HG02885 (cell line): ENCODE measurements at regions not wholly inside any gene's neighbourhood (a gene's known extent, or its start where the extent isn't known, plus 50 kb on each side); places are given as distances from the start of the nearest gene placed in this dataset.
"Not testable (repeated sequence)": the region's sequence is repeated elsewhere in the genome, so short reads cannot be mapped to it uniquely, and the experiment has no call there.

Experiments
- ATAC-seq: cut with Tn5 transposase; IDR thresholded peaks from one replicate; pipeline ENCODE4 v1.9.1; 2021; ENCODE audit warnings: mild to moderate bottlenecking; ENCODE audit not compliant: unreplicated experiment, poor library complexity

DNA sequence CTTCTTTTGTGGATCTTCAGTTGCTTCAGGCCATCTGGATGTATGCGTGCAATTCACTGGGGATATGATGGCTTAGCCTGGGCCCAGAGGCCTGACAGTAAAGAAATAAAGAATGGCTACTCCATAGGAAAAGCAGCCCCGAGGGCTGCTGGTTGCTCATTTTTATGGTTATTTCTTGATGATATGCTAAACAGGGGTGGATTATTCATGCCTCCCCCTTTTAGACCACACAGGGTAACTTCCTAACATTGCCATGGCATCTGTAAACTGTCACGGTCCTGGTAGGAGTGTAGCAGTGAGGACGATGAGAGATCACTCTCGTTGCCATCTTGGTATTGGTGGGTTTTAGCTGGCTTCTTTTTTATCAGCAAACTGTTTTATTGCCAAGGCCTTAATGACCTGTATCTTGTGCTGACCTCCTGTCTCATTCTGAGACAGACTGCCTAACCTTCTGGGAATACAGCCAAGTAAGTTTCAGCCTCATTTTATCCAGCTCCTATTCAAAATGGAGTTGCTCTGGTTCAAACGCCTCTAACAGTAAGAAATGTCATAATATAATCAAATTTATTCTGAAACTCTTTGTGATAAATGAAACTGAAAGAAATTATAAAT lies 60.5 kb downstream of the DSEL start:
- no peak for ATAC-seq

DNA sequence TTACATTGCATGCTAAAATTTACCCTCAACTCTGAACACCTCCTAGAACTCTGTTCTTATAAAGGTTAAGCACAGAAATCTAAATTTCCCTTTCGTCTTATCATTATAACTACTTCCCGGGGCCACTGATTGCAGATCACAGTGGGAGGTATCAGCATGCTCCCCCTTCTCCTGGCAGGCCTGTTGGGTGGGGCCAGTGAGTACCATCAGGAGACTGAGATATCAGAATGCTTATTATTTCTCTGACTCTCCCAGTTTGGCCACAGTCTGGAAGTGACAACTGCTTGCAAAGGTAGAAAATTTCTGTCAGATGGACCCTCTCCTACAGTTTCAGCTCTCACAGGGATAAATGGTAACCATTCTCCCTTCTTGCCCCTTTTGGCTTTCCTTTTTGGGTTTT lies 62.6 kb downstream of the DSEL start:
- no peak for ATAC-seq

DNA sequence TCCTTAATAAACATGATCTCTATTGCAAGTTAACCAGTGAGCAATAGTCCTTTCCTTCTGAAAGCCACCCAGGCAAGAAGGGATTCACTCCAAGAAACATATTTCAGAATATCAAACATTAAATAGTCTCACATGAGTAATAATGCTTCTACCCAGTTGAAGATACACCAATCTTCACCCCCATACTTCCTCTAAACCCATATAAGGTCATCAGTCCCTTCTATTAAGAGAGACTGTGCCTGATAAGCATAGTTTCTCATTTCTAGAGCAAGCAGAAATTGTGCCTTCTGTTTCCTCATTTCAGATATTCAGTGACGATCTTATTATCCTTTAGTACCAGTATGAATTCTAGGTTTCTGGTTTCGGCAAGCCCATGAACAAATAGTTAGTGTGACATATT lies 64.6 kb downstream of the DSEL start:
- no peak for ATAC-seq

- not testable (repeated sequence) for ATAC-seq
Observed at GRCh38 chr18:67451101-67451500, 65.4 kb downstream of the DSEL start.

DNA sequence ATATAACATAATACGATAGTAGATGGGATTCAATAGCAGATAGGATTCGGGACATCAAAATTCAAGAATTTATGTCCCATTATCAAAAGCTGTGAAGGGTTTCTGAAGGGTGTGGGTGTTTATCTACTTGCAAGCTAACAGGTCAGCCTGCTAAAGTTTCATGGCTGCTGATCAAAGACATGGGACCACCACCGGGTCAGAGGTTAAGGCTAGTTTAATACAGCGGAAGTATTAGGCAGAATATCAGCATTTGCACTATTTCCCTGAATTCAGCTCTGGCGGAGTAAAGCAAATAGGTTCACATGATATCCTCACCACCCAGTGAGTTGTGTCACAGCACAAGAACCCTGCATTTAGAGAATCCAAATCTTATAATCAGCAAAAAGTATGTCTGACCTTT lies 82.5 kb downstream of the DSEL start:
- no peak for ATAC-seq

DNA sequence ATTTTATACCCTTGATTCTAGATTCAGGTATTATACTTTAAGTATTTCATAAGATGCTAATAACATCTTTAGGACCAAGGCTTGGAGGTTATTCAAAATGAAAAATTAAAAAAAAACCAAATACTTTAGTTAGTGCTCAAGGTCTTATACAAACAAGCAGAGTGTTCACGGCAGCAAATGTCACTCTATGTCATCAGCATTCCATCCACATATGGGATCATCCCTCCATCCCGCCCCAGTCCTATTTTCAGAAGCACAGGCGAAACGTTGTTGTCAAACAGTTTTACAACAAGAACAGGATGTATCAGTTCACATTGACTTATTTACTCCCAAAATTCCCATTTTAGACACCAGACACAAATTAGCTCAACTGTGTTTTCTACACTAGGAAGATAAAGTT lies 83.7 kb downstream of the DSEL start:
- no peak for ATAC-seq

- no peak for ATAC-seq
Observed at GRCh38 chr18:67428805-67429204, 87.7 kb downstream of the DSEL start.

- no peak for ATAC-seq
Observed at GRCh38 chr18:67428158-67428557, 88.4 kb downstream of the DSEL start.

DNA sequence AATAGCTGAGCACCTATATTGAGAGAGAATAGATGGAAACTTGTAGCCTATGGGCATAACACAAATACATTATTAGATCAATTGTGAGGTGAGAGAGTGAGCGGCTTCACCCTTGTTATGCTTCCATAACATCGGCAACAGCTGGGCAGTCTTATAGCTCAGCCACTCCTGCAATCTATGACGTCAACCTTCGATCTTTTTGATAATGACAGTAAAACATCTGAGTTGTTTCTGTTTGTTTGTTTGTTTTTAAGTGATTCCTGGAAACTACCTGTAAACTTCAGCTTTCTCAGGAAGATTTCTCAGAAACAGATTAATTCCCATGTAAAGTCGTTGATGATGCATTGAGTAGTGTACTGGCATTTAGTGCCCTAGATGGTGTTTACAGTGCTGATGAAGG lies 90.0 kb downstream of the DSEL start:
- ATAC-seq: no peak

DNA sequence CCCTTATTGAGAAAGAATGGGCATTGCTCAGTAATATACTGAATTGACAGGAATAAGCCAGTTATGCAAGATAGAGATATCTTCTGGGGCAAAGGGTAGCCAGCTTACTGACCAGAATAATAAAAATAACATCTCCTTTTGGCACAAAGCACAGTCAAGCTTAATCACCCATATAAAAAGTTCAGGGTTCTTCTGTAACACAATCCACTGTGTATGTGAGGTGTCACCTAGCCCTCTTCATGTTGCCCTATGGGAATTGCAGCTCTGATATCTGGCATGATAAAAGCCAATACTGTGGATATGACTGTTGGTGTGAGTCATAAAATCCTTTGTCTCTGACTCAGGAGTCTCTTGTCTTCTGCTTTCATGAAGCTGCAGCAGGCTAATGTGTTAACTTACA lies 90.8 kb downstream of the DSEL start:
- ATAC-seq: no peak

DNA sequence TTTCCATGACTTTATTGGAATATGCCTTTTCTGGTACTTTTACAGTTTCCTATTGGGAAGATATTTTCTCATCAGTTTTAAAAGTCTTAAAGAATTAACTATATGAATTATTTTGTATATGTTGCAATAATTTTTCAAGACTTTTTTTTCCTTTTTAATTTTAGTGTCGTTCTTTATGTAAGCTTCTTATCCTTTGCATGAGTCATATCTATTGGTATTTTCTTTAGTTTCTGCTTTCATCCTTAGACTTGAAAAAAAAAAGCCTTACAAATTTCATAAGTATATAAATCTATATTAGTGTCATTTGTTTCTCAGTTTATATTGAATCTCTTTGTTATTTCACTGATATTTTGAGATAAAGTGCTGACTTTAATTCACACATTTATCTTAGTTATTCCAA lies 94.9 kb downstream of the DSEL start:
- no peak for ATAC-seq

DNA sequence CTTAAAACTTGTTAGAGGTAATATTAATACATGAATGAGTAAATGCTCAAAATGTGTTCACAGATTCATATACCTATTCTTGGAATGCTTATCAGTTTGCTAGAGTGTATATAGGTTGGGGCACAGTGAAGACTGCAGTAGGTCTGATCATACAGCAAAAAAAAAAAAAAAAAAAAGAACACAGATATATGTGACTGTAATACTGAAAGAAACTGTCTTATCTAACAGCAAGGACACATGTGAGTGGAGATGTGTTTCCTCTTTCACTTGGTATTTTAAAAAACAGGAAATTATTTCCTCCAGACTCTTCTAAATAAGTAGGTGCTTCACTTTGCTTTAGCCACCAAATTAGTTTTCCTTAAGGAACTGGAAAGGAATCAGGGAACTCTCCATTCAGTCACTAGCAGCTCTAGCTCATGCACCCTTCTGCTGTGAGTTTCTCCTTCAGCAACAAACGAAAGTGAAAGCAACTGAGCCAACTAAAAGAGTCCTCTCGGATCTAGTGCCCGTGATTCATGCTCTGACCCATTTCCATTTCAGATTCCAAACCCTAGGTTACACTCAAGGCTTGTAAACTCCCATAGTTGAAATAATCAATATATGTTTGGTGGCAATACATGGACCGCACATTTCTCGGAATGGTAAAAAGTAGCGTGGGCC lies 98.5 kb downstream of the DSEL start:
- no peak for ATAC-seq

DNA sequence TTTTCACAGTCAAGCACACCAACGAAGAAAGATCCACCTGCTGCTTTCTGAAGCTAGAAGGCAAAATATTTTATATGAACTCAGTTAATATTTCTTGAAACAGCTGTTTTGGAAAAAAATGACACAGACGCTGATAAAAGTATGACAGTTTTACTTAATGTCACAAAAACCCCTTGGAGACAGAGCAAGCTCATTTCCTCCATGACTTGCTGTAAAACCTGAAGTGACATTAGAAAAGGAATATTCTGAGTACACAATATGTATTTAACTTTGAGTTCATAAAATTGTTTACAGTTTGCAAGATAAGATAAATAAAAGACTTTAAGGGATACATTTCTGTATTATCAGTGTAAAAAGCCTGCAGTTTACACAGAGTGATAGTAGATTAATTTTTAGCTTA lies 105.4 kb downstream of the DSEL start:
- no peak for ATAC-seq

GRCh38 chr18:67410075-67411070 lies 106.1 kb downstream of the DSEL start:
- no peak for ATAC-seq

DNA sequence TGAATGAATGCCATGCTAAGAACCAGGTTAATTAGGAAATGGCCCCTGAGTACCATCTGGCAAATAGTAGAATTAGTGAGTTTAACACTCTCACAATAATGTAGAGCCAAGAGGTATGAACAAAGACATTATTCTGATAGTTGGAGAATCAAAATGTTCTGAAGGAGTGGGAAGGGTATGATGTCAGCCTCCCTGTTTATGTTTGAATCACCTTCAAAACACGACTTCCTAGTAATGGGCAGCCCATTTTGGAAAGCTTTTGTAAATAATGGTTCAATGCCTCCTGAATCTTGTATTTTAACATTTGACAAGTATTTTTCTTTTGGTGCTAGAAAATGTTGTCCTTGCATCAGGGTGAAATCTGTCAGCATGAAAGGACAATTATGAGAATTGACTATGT lies 108.3 kb downstream of the DSEL start:
- no peak for ATAC-seq

DNA sequence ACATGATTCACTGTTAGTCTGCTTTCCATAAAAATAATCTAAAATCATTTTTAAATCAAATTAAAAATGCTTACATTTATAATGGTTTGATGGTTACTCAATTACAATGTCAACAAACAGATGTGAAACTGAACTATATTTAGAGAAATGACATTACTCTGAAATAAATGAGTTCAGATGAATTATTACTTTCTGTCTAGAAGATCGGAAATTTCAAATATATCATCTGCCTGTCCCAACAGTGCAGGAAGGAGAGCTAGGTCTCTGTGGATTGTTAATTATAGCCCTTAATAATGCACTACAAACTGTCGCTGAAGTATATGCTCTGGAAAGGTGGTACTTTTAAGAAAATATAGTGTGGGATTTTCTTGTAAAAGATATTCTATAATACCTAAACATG lies 109.8 kb downstream of the DSEL start:
- no peak for ATAC-seq

- ATAC-seq: no peak
Observed at GRCh38 chr18:67402543-67402942, 114.0 kb downstream of the DSEL start.

- no peak for ATAC-seq
Observed at GRCh38 chr18:67400502-67401117, 115.9 kb downstream of the DSEL start.

- ATAC-seq: no peak
Observed at GRCh38 chr18:67386032-67386431, 130.5 kb downstream of the DSEL start.

DNA sequence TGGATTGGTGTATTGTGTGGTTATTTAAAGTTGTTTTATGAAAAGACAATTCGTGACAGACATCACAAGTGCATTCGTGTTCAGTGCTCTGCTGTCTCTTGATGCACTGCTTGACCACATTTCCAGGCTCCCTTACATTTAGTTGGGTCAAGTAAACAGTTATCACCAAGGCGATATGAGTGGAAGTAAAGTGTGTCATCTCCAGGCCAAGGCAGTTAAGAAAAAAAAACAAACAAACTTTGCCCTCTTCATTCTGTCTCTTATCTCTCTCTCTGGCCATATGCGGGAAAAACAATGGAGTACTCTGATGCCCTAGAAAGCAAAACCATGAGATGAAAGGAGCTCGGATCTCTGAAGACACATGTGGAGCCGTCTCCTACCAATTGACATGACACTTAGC lies 131.1 kb downstream of the DSEL start:
- no peak for ATAC-seq

DNA sequence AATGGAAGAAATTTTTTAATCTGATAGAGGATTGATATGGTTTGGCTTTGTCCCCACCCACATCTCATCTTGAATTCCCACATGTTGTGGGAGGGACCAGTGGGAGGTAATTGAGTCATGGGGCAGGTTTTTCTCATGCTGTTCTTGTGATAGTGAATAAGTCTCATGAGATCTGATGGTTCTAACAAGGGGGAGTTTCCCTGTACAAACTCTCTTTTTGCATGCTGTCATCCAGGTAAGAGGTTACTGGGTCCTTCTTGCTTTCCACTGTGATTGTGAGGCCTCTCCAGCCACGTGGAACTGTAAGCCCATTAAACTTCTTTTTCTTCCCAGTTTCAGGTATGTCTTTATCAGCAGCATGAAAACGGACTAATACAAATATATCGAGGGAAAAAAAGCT lies 132.5 kb downstream of the DSEL start:
- not testable (repeated sequence) for ATAC-seq
